ENCODE measurements at regions not wholly inside any gene's neighbourhood (a gene's known extent, or its start where the extent isn't known, plus 50 kb on each side); places are given as distances from the start of the nearest gene placed in this dataset.

GRCh38 chr21:14673649-14674048 is 127.5 kb upstream of the SAMSN1 start:
- TF ChIP-seq CTCF (IDR thresholded peaks at IDR 0.05; ENCODE audit: poor library complexity): no peak
- no peak for TF ChIP-seq EZH2 (IDR thresholded peaks at IDR 0.05; ENCODE audit: borderline replicate concordance)
- TF ChIP-seq EZH2phosphoT487 (IDR thresholded peaks at IDR 0.05; ENCODE audit: low read depth, severe bottlenecking, unreplicated experiment): no peak

Measured in hepatocyte (in vitro differentiated cells).